ENCODE measurements at regions not wholly inside any gene's neighbourhood (a gene's known extent, or its start where the extent isn't known, plus 50 kb on each side); places are given as distances from the start of the nearest gene placed in this dataset.
"Not testable (repeated sequence)": the region's sequence is repeated elsewhere in the genome, so short reads cannot be mapped to it uniquely, and the experiment has no call there.

DNA sequence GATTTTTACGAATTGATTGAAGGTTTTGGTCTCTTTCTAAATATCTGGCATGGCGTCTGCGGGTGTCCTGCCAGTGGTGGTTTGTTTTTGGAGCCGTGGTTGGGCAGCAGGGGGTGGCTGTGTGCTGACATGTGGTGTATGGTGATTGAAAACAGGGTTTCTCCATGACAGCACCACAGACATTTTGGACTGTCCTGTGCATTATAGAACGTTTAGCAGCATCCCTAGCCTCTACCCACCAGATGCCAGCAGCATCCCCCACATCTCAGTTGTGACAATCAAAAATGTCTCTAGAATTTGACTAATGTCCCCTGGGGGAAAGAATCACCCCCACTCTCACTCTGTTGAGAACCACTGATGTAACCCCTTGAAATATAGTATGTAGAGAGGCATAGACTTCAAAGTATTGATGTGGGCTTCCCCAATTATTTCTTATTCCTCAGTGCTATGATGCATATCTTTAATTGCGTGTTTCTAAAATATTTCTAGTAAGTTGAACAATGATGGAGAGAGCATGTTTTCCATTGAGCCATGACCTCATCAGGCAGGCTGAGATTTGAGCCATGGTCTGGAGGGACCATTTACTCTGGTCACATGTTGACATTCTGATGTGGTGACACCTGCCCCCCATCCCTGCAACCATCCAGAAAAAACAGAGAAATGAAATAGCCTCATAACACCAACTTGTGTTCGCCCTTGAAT is 77.4 kb upstream of the MID1 start:
- DNase-seq (ENCODE audit: low spot score in 2 of 2), result no peak
- TF ChIP-seq, protein P1, sequence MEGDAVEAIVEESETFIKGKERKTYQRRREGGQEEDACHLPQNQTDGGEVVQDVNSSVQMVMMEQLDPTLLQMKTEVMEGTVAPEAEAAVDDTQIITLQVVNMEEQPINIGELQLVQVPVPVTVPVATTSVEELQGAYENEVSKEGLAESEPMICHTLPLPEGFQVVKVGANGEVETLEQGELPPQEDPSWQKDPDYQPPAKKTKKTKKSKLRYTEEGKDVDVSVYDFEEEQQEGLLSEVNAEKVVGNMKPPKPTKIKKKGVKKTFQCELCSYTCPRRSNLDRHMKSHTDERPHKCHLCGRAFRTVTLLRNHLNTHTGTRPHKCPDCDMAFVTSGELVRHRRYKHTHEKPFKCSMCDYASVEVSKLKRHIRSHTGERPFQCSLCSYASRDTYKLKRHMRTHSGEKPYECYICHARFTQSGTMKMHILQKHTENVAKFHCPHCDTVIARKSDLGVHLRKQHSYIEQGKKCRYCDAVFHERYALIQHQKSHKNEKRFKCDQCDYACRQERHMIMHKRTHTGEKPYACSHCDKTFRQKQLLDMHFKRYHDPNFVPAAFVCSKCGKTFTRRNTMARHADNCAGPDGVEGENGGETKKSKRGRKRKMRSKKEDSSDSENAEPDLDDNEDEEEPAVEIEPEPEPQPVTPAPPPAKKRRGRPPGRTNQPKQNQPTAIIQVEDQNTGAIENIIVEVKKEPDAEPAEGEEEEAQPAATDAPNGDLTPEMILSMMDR (IDR thresholded peaks at IDR 0.05), result no peak
- H3K9me3 ChIP-seq, result no peaks in the 10 kb centered on the region
- intact Hi-C loops (cut with DNase I), result no loop called here
- no peaks in the 10 kb centered on the region for H3K36me3 ChIP-seq
- no peak overlapping the region for H3K4me3 ChIP-seq
- H3K4me1 ChIP-seq, result no peaks in the 10 kb centered on the region
- H3K27ac ChIP-seq, result no peak overlapping the region
- H3K27me3 ChIP-seq, result no peaks in the 10 kb centered on the region

DNA sequence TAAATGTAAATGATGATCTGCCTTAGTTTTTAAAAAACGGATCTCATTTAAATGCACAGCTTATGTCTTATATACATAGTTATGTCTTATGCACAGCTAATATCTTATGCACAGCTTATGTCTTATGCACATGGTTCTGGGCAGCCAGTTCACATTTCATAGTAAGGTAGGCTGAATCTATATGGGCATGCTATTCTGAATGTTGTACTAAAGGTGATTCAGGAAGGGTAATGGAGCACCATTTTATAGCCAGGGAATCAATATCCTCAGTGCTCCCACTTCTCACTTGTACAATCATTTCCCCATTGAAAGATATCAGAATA is 77.9 kb upstream of the MID1 start:
- intact Hi-C loops (cut with DNase I), result no loop called here

DNA sequence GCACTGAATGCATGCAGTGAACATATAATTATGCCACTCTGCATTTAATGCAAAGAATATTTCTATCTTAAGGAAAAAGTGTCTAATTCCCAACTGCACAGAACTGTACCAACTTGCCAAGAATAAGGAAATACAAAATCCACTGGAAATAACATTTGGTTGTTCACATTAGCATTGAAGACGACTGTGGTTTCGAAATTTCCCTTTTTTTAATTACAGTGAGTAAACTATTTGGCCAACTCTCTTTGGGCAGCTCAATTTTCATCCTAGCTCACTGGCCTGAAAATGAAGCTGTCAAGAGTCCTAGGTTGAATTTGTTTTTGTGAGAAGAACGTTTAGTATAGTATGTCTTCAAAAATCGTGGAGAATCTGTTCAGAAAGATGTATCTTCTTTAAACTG is 81.6 kb upstream of the MID1 start:
- Histone ChIP-seq H3K27ac (no peak overlapping the region), H3K4me1 (no peaks in the 10 kb centered on the region), H3K27me3 (no peaks in the 10 kb centered on the region), H3K36me3 (no peaks in the 10 kb centered on the region), H3K9me3 (no peaks in the 10 kb centered on the region), H3K4me3 (no peak overlapping the region)
- no peak for DNase-seq (ENCODE audit: low spot score in 2 of 2)
- intact Hi-C loops (cut with DNase I), result no loop called here
- TF ChIP-seq, protein P1 (IDR thresholded peaks at IDR 0.05), result no peak

More for the DNA sequence above, 77.9 kb upstream of the MID1 start:
- H3K36me3 ChIP-seq, result no peaks in the 10 kb centered on the region
- TF ChIP-seq, protein P1 (IDR thresholded peaks at IDR 0.05), result no peak
- no peaks in the 10 kb centered on the region for H3K27me3 ChIP-seq
- H3K9me3 ChIP-seq, result no peaks in the 10 kb centered on the region
- no peaks in the 10 kb centered on the region for H3K4me1 ChIP-seq
- H3K4me3 ChIP-seq, result no peak overlapping the region
- no peak overlapping the region for H3K27ac ChIP-seq
- no peak for DNase-seq (ENCODE audit: low spot score in 2 of 2)

DNA sequence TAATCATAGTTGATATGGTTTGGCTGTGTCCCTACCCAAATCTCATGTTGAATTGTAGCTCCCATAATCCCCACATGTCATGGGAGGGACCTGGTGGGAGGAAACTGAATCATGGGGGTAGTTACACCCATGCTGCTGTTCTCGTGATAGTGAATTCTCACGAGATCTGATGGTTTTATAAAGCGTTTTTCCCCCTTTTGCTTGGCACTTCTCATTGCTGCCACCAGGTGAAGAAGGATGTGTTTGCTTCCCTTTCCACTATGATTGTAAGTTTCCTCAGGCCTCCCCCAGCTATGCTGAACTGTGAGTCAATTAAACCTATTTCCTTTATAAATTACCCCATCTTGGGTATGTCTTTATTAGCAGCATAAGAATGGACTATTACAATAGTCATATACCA is 86.0 kb upstream of the MID1 start:
- intact Hi-C loops (cut with DNase I); DNase-seq (ENCODE audit: low spot score in 2 of 2): not testable (repeated sequence)

DNA sequence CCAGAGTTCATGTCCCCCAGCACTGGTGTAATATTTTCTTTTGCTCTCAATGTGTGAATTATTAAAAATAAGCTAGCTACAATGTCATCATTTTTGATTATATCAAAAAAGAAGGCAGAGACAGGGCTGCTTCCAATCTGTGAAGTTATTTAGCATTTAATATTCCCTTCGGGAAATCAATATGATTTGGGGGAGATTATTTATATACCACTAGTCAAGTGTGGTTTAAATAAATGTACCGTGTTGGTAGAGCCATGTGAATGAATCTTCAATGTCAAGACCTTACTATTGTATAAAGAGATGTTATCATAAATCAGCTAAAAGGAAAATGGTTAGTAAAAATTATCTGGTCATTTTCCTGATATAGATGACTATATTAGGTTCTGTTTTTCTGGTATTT is 87.4 kb upstream of the MID1 start:
- Histone ChIP-seq H3K4me1 (no peaks in the 10 kb centered on the region), H3K27ac (no peak overlapping the region), H3K27me3 (no peaks in the 10 kb centered on the region), H3K9me3 (no peaks in the 10 kb centered on the region), H3K4me3 (no peak overlapping the region), H3K36me3 (no peaks in the 10 kb centered on the region)
- no peak for DNase-seq (ENCODE audit: low spot score in 2 of 2)
- TF ChIP-seq, protein P1 (IDR thresholded peaks at IDR 0.05), result no peak
- intact Hi-C loops (cut with DNase I), result no loop called here

More for the DNA sequence above, 86.0 kb upstream of the MID1 start:
- H3K36me3 ChIP-seq, H3K27ac ChIP-seq, H3K4me3 ChIP-seq, H3K9me3 ChIP-seq, H3K27me3 ChIP-seq, H3K4me1 ChIP-seq: not testable (repeated sequence)

DNA sequence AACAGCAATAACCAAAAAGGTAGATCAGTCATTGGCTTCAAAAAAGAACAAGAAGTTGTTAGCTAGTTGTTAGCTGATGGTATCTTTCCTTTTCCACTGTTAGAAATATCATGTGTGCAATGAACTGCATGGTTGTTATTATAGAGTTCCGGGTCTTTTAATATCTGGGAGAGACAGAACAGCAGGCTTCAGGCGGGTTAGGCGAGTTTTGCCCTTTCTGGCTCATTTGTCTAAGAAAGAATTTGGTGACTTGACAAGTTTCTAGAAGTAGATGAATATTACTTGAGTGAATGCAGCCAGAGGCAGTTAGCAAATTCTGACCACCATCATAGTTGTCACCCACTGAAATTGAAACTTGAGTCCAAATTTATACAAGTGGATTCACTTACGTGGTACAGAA is 88.9 kb upstream of the MID1 start:
- Histone ChIP-seq H3K4me3 (no peak overlapping the region), H3K4me1 (no peaks in the 10 kb centered on the region), H3K9me3 (no peaks in the 10 kb centered on the region), H3K27me3 (no peaks in the 10 kb centered on the region), H3K27ac (no peak overlapping the region), H3K36me3 (no peaks in the 10 kb centered on the region)
- DNase-seq (ENCODE audit: low spot score in 2 of 2), result no peak
- TF ChIP-seq, protein P1 (IDR thresholded peaks at IDR 0.05), result no peak
- intact Hi-C loops (cut with DNase I), result no loop called here

All from ascending aorta (tissue), 2 donors.